Stimulated activated CD4-positive, alpha-beta T cell treated with anti-CD3 and anti-CD28 coated beads, Interleukin-4, amount 100 ng/mL, for 48 hours (primary cell): ENCODE measurements at regions not wholly inside any gene's neighbourhood (a gene's known extent, or its start where the extent isn't known, plus 50 kb on each side); places are given as distances from the start of the nearest gene placed in this dataset.
"Not testable (repeated sequence)": the region's sequence is repeated elsewhere in the genome, so short reads cannot be mapped to it uniquely, and the experiment has no call there.

Source experiments
- DNase-seq, 2 donors: peaks; one replicate each; pipeline ENCODE4 v3.0.0-alpha.2; 2020; ENCODE audit warnings: low read depth in 2 of 2

- not testable (repeated sequence) for DNase-seq
Observed at GRCh38 chr2:238723740-238724320, 124.1 kb upstream of the TWIST2 start.

- DNase-seq, result no peak
Observed at GRCh38 chr2:238724728-238725127, 123.2 kb upstream of the TWIST2 start.

GRCh38 chr2:238725298-238725697, 122.6 kb upstream of the TWIST2 start:
- no peak for DNase-seq

GRCh38 chr2:238726670-238727584, 121.0 kb upstream of the TWIST2 start:
- DNase-seq, result no peak

GRCh38 chr2:238727585-238728329, 120.1 kb upstream of the TWIST2 start:
- DNase-seq, result no peak

GRCh38 chr2:238728330-238729260, 119.3 kb upstream of the TWIST2 start:
- no peak for DNase-seq

- DNase-seq, result no peak
Observed at GRCh38 chr2:238729261-238729935, 118.5 kb upstream of the TWIST2 start.

GRCh38 chr2:238730001-238730669, 117.8 kb upstream of the TWIST2 start:
- DNase-seq, result no peak

GRCh38 chr2:238730881-238731280, 117.0 kb upstream of the TWIST2 start:
- DNase-seq, result no peak

GRCh38 chr2:238731961-238732360, 115.9 kb upstream of the TWIST2 start:
- no peak for DNase-seq

GRCh38 chr2:238738917-238739316, 109.0 kb upstream of the TWIST2 start:
- no peak for DNase-seq

GRCh38 chr2:238739668-238740067, 108.2 kb upstream of the TWIST2 start:
- no peak for DNase-seq

GRCh38 chr2:238741277-238741676, 106.6 kb upstream of the TWIST2 start:
- DNase-seq, result no peak

GRCh38 chr2:238742066-238742465, 105.8 kb upstream of the TWIST2 start:
- no peak for DNase-seq

GRCh38 chr2:238742664-238743063, 105.2 kb upstream of the TWIST2 start:
- DNase-seq, result no peak

GRCh38 chr2:238743243-238744065, 104.4 kb upstream of the TWIST2 start:
- DNase-seq, result no peak

GRCh38 chr2:238744951-238745350, 102.9 kb upstream of the TWIST2 start:
- no peak for DNase-seq

GRCh38 chr2:238745997-238746396, 101.9 kb upstream of the TWIST2 start:
- no peak for DNase-seq

GRCh38 chr2:238747114-238747513, 100.8 kb upstream of the TWIST2 start:
- DNase-seq, result no peak
